ENCODE measurements at regions not wholly inside any gene's neighbourhood (a gene's known extent, or its start where the extent isn't known, plus 50 kb on each side); places are given as distances from the start of the nearest gene placed in this dataset.

GRCh38 chr4:170248029-170248428 lies 158.3 kb upstream of the AADAT start:
- no peaks in the 10 kb centered on the region for H4K20me1 ChIP-seq (replicated peaks; ENCODE audit: control insufficient read depth, extremely low read depth, insufficient read depth, low read length)
- H3K4me1 ChIP-seq (ENCODE audit: control insufficient read depth, extremely low read depth, insufficient read depth, low read length) = no peaks in the 10 kb centered on the region
- FAIRE-seq = no peak
- no peaks in the 10 kb centered on the region for H3K36me3 ChIP-seq (ENCODE audit: control insufficient read depth in 2 of 2, extremely low read depth in 1 of 2, insufficient read depth in 2 of 2, low read length in 2 of 2)
- H3K79me2 ChIP-seq (ENCODE audit: control insufficient read depth, insufficient read depth, low read length) = no peaks in the 10 kb centered on the region
- H2AFZ ChIP-seq (ENCODE audit: low read depth, low read length) = no peak overlapping the region
- POLR2A ChIA-PET = no interaction called here
- no peaks in the 10 kb centered on the region for H3K27me3 ChIP-seq (ENCODE audit: control insufficient read depth in 2 of 2, insufficient read depth in 2 of 2, low read length in 2 of 2)
- DNase-seq (ENCODE audit: low read depth, low spot score) = no peak
- CTCF ChIA-PET = no interaction called here
- BruUV-seq (replicated peaks) = no TSS peak
- H3K4me3 ChIP-seq (replicated peaks in 1 of 3; ENCODE audit: insufficient read depth in 1 of 3, low read depth in 1 of 3, low read length in 3 of 3) = no peak overlapping the region
- peaks cover 2% of the 10 kb centered on the region for H3K9me3 ChIP-seq (replicated peaks; ENCODE audit: control insufficient read depth, insufficient read depth, low read length)
- no peaks in the 10 kb centered on the region for H3K9me1 ChIP-seq (replicated peaks; ENCODE audit: control insufficient read depth, extremely low read depth, insufficient read depth, low read length)
- intact Hi-C loops (cut with micrococcal nuclease) (no loop called here), dilution Hi-C loops (cut with MboI; ENCODE audit: extremely low pct_ligation_motif_present, low sequenced_read_pairs) (no loop called here)
- no peak overlapping the region for H3K4me2 ChIP-seq (ENCODE audit: insufficient read depth, low read length)
- no peak overlapping the region for H3K9ac ChIP-seq (replicated peaks; ENCODE audit: extremely low read depth, insufficient read depth, low read length)
- TF ChIP-seq POLR2AphosphoS5 (IDR thresholded peaks at IDR 0.05; ENCODE audit: insufficient read depth, low read depth, low read length) = no peak
- TF ChIP-seq POLR2A (IDR thresholded peaks at IDR 0.05; ENCODE audit: low read depth, low read length) = no peak
- TF ChIP-seq JUN (IDR thresholded peaks at IDR 0.05; ENCODE audit: borderline replicate concordance, insufficient read depth, insufficient read length, low read depth) = no peak
- no peak for TF ChIP-seq CTCF (IDR thresholded peaks at IDR 0.05; ENCODE audit: extremely low read depth in 1 of 2, insufficient read depth in 1 of 2, low read depth in 1 of 2, low read length in 2 of 2)
- TF ChIP-seq EZH2 (IDR thresholded peaks at IDR 0.05; ENCODE audit: borderline replicate concordance, low read depth, low read length, severe bottlenecking) = no peak
- no peak overlapping the region for H3K27ac ChIP-seq (ENCODE audit: insufficient read depth, low read depth, low read length)

DNA sequence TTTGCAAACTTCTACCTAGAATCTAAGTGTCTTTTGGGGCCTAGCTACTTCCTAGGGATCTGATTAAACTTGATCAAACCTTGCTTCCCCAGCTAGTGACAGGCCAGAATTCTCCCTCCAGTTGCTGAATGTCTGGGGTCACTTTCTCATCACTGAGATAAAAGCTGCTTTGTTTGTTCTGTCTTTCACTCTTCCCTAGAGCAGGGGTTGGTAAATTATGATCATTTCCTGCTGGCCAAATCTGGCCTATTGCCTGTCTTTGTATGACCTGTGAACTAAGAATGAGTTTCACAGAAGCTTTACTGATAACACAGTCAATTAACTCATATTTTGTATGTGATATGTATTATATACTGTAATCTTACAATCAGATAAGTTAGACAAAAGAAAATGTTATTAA lies 157.8 kb upstream of the AADAT start:
- Histone ChIP-seq H3K27me3 (ENCODE audit: control insufficient read depth in 2 of 2, insufficient read depth in 2 of 2, low read length in 2 of 2) (no peaks in the 10 kb centered on the region), H3K4me2 (ENCODE audit: insufficient read depth, low read length) (no peak overlapping the region), H3K9me3 (replicated peaks; ENCODE audit: control insufficient read depth, insufficient read depth, low read length) (peaks cover 2% of the 10 kb centered on the region), H3K36me3 (ENCODE audit: control insufficient read depth in 2 of 2, extremely low read depth in 1 of 2, insufficient read depth in 2 of 2, low read length in 2 of 2) (no peaks in the 10 kb centered on the region), H3K4me1 (ENCODE audit: control insufficient read depth, extremely low read depth, insufficient read depth, low read length) (no peaks in the 10 kb centered on the region), H3K4me3 (replicated peaks in 1 of 3; ENCODE audit: insufficient read depth in 1 of 3, low read depth in 1 of 3, low read length in 3 of 3) (no peak overlapping the region), H2AFZ (ENCODE audit: low read depth, low read length) (no peak overlapping the region), H3K79me2 (ENCODE audit: control insufficient read depth, insufficient read depth, low read length) (no peaks in the 10 kb centered on the region), H3K9me1 (replicated peaks; ENCODE audit: control insufficient read depth, extremely low read depth, insufficient read depth, low read length) (no peaks in the 10 kb centered on the region), H3K27ac (ENCODE audit: insufficient read depth, low read depth, low read length) (no peak overlapping the region), H3K9ac (replicated peaks; ENCODE audit: extremely low read depth, insufficient read depth, low read length) (no peak overlapping the region), H4K20me1 (replicated peaks; ENCODE audit: control insufficient read depth, extremely low read depth, insufficient read depth, low read length) (no peaks in the 10 kb centered on the region)
- DNase-seq (ENCODE audit: low read depth, low spot score) (no peak), FAIRE-seq (no peak)
- ChIA-PET POLR2A (no interaction called here), CTCF (no interaction called here)
- BruUV-seq (replicated peaks) = no TSS peak
- dilution Hi-C loops (cut with MboI; ENCODE audit: extremely low pct_ligation_motif_present, low sequenced_read_pairs) = no loop called here
- intact Hi-C loops (cut with micrococcal nuclease) = no loop called here
- TF ChIP-seq CTCF (IDR thresholded peaks at IDR 0.05; ENCODE audit: extremely low read depth in 1 of 2, insufficient read depth in 1 of 2, low read depth in 1 of 2, low read length in 2 of 2) (no peak), POLR2A (IDR thresholded peaks at IDR 0.05; ENCODE audit: low read depth, low read length) (no peak), EZH2 (IDR thresholded peaks at IDR 0.05; ENCODE audit: borderline replicate concordance, low read depth, low read length, severe bottlenecking) (no peak), MYC (IDR thresholded peaks at IDR 0.05; ENCODE audit: low read depth, low read length) (no peak), POLR2AphosphoS5 (IDR thresholded peaks at IDR 0.05; ENCODE audit: insufficient read depth, low read depth, low read length) (no peak), JUN (IDR thresholded peaks at IDR 0.05; ENCODE audit: borderline replicate concordance, insufficient read depth, insufficient read length, low read depth) (no peak), FOS (IDR thresholded peaks at IDR 0.05; ENCODE audit: borderline replicate concordance, insufficient read depth, low read length) (no peak), GATA2 (IDR thresholded peaks at IDR 0.05; ENCODE audit: insufficient read depth, insufficient read length, low read depth, low read length) (no peak)
- TF ChIP-seq, protein P1, sequence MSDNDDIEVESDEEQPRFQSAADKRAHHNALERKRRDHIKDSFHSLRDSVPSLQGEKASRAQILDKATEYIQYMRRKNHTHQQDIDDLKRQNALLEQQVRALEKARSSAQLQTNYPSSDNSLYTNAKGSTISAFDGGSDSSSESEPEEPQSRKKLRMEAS (IDR thresholded peaks at IDR 0.05; ENCODE audit: insufficient read depth, insufficient read length) = no peak
